ENCODE measurements at regions not wholly inside any gene's neighbourhood (a gene's known extent, or its start where the extent isn't known, plus 50 kb on each side); places are given as distances from the start of the nearest gene placed in this dataset.

- Histone ChIP-seq H3K9ac (ENCODE audit: insufficient read depth in 1 of 2, low read depth in 2 of 2, low read length in 2 of 2) (no peak overlapping the region), H3K9me3 (replicated peaks; ENCODE audit: control insufficient read depth, insufficient read depth, low read depth, low read length) (no peaks in the 10 kb centered on the region), H3K4me1 (replicated peaks in 1 of 2; ENCODE audit: control insufficient read depth in 2 of 2, insufficient read depth in 2 of 2, low read length in 2 of 2) (no peaks in the 10 kb centered on the region), H2AFZ (ENCODE audit: low read depth, low read length) (no peak overlapping the region), H3K4me2 (ENCODE audit: insufficient read depth, low read length) (no peak overlapping the region), H3K4me3 (no peak overlapping the region), H3K27ac (ENCODE audit: extremely low read depth, low read depth, low read length) (no peak overlapping the region), H3K36me3 (ENCODE audit: control insufficient read depth, insufficient read depth, low read length) (no peaks in the 10 kb centered on the region), H4K20me1 (replicated peaks; ENCODE audit: control insufficient read depth, insufficient read depth, low read length) (no peaks in the 10 kb centered on the region), H3K79me2 (ENCODE audit: control insufficient read depth, insufficient read depth, low read length) (no peaks in the 10 kb centered on the region), H3K9me1 (ENCODE audit: control insufficient read depth, insufficient read depth, low read length) (no peaks in the 10 kb centered on the region), H3K27me3 (ENCODE audit: control insufficient read depth in 2 of 2, insufficient read depth in 2 of 2, low read length in 2 of 2) (no peaks in the 10 kb centered on the region)
- 67% methylated on average over 4 of the region's 4 CpGs for WGBS (ENCODE audit: insufficient coverage, low coverage, missing lambda C conversion rate)
- BruUV-seq (replicated peaks) = no TSS peak
- in situ Hi-C loops (cut with MboI) = no loop called here
- FAIRE-seq (no peak), ATAC-seq (no peak), DNase-seq (ENCODE audit: extremely low read depth in 1 of 4, low spot score in 3 of 4) (no peak)
- TF ChIP-seq, protein P1, sequence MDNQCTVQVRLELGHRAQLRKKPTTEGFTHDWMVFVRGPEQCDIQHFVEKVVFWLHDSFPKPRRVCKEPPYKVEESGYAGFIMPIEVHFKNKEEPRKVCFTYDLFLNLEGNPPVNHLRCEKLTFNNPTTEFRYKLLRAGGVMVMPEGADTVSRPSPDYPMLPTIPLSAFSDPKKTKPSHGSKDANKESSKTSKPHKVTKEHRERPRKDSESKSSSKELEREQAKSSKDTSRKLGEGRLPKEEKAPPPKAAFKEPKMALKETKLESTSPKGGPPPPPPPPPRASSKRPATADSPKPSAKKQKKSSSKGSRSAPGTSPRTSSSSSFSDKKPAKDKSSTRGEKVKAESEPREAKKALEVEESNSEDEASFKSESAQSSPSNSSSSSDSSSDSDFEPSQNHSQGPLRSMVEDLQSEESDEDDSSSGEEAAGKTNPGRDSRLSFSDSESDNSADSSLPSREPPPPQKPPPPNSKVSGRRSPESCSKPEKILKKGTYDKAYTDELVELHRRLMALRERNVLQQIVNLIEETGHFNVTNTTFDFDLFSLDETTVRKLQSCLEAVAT (IDR thresholded peaks at IDR 0.05) = no peak
- TF ChIP-seq SRSF1 (IDR thresholded peaks at IDR 0.05; ENCODE audit: low read depth, low read length) (no peak), ZKSCAN8 (CRISPR knock-in tag; IDR thresholded peaks at IDR 0.05) (no peak), LCOR (CRISPR knock-in tag; IDR thresholded peaks at IDR 0.05) (no peak), GATAD2A (IDR thresholded peaks at IDR 0.05) (no peak), HNRNPL (IDR thresholded peaks at IDR 0.05; ENCODE audit: low read depth, low read length) (no peak), ZKSCAN3 (CRISPR knock-in tag; IDR thresholded peaks at IDR 0.05) (no peak), ZFP30 (CRISPR knock-in tag; IDR thresholded peaks at IDR 0.05; ENCODE audit: borderline replicate concordance) (no peak), STAT5B (CRISPR knock-in tag; IDR thresholded peaks at IDR 0.05) (no peak), ILK (tag; IDR thresholded peaks at IDR 0.05; ENCODE audit: borderline replicate concordance, low read depth) (no peak)
- TF ChIP-seq, protein P2, sequence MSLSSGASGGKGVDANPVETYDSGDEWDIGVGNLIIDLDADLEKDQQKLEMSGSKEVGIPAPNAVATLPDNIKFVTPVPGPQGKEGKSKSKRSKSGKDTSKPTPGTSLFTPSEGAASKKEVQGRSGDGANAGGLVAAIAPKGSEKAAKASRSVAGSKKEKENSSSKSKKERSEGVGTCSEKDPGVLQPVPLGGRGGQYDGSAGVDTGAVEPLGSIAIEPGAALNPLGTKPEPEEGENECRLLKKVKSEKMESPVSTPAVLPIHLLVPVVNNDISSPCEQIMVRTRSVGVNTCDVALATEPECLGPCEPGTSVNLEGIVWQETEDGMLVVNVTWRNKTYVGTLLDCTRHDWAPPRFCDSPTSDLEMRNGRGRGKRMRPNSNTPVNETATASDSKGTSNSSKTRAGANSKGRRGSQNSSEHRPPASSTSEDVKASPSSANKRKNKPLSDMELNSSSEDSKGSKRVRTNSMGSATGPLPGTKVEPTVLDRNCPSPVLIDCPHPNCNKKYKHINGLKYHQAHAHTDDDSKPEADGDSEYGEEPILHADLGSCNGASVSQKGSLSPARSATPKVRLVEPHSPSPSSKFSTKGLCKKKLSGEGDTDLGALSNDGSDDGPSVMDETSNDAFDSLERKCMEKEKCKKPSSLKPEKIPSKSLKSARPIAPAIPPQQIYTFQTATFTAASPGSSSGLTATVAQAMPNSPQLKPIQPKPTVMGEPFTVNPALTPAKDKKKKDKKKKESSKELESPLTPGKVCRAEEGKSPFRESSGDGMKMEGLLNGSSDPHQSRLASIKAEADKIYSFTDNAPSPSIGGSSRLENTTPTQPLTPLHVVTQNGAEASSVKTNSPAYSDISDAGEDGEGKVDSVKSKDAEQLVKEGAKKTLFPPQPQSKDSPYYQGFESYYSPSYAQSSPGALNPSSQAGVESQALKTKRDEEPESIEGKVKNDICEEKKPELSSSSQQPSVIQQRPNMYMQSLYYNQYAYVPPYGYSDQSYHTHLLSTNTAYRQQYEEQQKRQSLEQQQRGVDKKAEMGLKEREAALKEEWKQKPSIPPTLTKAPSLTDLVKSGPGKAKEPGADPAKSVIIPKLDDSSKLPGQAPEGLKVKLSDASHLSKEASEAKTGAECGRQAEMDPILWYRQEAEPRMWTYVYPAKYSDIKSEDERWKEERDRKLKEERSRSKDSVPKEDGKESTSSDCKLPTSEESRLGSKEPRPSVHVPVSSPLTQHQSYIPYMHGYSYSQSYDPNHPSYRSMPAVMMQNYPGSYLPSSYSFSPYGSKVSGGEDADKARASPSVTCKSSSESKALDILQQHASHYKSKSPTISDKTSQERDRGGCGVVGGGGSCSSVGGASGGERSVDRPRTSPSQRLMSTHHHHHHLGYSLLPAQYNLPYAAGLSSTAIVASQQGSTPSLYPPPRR (CRISPR knock-in tag; IDR thresholded peaks at IDR 0.05; ENCODE audit: borderline replicate concordance) = no peak
- intact Hi-C loops (cut with micrococcal nuclease) = no loop called here
- CTCF ChIA-PET (ENCODE audit: low intra/inter-chr PET ratio) = no interaction called here
- POLR2A ChIA-PET = no interaction called here
Observed at GRCh38 chr2:48238381-48238780, 76.1 kb upstream of the FOXN2 start.

Measured in K562 (cell line).